PFSK-1 (cell line): ENCODE measurements at regions not wholly inside any gene's neighbourhood (a gene's known extent, or its start where the extent isn't known, plus 50 kb on each side); places are given as distances from the start of the nearest gene placed in this dataset.

Experiments
- FOXP2 ChIP-seq: optimal IDR thresholded peaks from 2 replicates; pipeline ENCODE3; 2011; ENCODE audit warnings: borderline replicate concordance, control low read depth, inconsistent platforms; ENCODE audit not compliant: insufficient read depth; ENCODE audit errors: extremely low read length, extremely low read depth
- POLR2AphosphoS5 ChIP-seq: IDR thresholded peaks from 2 replicates; pipeline ENCODE4 v1.6.1; 2012; ENCODE audit warnings: low read depth, mild to moderate bottlenecking, control low read depth, low read length, moderate library complexity
- SIN3A ChIP-seq: IDR thresholded peaks from 2 replicates; pipeline ENCODE4 v1.6.1; 2012; ENCODE audit warnings: mild to moderate bottlenecking, low read length, moderate library complexity, borderline replicate concordance; ENCODE audit not compliant: insufficient read depth
- TAF1 ChIP-seq: IDR thresholded peaks from 2 replicates; pipeline ENCODE4 v1.6.1; 2012; ENCODE audit warnings: low read length, control low read depth, borderline replicate concordance; ENCODE audit not compliant: insufficient read depth
- TF ChIP-seq, protein P1 (sequence below), 2 experiments: IDR thresholded peaks; 2 replicates each; pipeline versions ENCODE4 v1.6.1 to v1.8.0; 2011 to 2012; ENCODE audit warnings: low read depth in 2 of 2, low read length in 2 of 2, control low read depth in 1 of 2, inconsistent platforms in 1 of 2, mild to moderate bottlenecking in 1 of 2, moderate library complexity in 1 of 2; ENCODE audit not compliant: insufficient read depth in 1 of 2

DNA sequence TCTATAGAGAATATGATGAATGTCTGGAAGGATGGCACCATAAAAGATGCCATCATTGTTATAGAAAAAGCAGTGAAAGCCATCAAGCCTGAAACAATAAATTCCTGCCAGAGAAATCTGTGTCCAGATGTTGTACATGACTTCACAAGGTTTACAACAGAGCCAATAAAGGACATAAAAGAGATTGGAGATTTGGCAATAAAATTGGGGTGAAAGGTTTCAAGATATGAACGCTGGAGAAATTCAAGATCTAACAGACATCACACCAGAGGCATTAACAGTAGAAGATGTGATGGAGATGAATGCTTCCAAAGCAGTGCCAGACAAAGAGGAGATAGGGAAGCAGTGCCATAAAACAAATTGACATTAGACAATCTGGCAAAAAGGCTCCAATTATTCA, 518.8 kb upstream of the ACVR2A start:
- no peak for TF ChIP-seq SIN3A
- TF ChIP-seq, protein P1, sequence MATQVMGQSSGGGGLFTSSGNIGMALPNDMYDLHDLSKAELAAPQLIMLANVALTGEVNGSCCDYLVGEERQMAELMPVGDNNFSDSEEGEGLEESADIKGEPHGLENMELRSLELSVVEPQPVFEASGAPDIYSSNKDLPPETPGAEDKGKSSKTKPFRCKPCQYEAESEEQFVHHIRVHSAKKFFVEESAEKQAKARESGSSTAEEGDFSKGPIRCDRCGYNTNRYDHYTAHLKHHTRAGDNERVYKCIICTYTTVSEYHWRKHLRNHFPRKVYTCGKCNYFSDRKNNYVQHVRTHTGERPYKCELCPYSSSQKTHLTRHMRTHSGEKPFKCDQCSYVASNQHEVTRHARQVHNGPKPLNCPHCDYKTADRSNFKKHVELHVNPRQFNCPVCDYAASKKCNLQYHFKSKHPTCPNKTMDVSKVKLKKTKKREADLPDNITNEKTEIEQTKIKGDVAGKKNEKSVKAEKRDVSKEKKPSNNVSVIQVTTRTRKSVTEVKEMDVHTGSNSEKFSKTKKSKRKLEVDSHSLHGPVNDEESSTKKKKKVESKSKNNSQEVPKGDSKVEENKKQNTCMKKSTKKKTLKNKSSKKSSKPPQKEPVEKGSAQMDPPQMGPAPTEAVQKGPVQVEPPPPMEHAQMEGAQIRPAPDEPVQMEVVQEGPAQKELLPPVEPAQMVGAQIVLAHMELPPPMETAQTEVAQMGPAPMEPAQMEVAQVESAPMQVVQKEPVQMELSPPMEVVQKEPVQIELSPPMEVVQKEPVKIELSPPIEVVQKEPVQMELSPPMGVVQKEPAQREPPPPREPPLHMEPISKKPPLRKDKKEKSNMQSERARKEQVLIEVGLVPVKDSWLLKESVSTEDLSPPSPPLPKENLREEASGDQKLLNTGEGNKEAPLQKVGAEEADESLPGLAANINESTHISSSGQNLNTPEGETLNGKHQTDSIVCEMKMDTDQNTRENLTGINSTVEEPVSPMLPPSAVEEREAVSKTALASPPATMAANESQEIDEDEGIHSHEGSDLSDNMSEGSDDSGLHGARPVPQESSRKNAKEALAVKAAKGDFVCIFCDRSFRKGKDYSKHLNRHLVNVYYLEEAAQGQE (IDR thresholded peaks at IDR 0.05; ENCODE audit: insufficient read depth in 1 of 2, low read depth in 2 of 2, low read length in 2 of 2), result no peak
- TF ChIP-seq TAF1, result no peak
- no peak for TF ChIP-seq POLR2AphosphoS5
- no peak for TF ChIP-seq FOXP2

DNA sequence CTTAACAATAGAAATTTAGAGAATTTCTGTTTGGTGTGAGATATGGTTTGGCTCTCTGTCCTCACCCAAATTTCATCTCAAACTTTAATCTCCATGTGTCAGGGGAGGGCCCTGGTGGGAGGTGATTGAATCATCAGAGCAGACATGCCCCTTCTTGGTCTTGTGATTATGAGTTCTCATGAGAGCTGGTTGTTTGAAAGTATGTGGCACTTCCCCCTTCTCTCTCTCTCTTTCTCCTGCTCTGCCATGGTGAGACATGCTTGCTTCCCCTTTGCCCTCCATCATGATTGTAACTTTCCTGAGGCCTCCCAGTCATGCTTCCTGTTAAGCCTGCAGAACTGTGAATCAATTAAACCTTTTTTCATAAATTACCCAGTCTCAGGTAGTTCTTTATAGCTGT, 524.7 kb upstream of the ACVR2A start:
- TF ChIP-seq FOXP2, result no peak
- TF ChIP-seq TAF1, result no peak
- TF ChIP-seq SIN3A, result no peak
- TF ChIP-seq POLR2AphosphoS5, result no peak
- TF ChIP-seq, protein P1 (IDR thresholded peaks at IDR 0.05; ENCODE audit: insufficient read depth in 1 of 2, low read depth in 2 of 2, low read length in 2 of 2), result no peak

DNA sequence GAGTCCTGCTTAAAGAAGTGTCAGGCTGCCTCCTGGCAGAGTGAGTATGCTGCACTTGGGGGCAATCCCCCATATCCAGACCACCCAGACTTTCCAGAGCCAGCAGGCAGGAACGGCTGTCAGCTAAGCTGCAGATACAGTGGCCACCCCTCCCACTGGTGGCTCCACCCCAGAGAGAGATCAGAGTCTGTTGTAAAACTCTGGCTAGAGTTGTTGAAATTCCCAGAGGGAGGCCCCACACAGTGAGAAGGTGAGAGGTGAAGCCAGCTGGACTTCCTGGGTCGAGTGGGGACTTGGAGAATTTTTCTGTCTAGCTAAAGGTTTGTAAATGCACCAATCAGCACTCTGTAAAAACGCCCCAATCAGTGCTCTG, 533.8 kb upstream of the ACVR2A start:
- TF ChIP-seq, protein P1 (IDR thresholded peaks at IDR 0.05; ENCODE audit: insufficient read depth in 1 of 2, low read depth in 2 of 2, low read length in 2 of 2), result no peak
- TF ChIP-seq TAF1, result no peak

DNA sequence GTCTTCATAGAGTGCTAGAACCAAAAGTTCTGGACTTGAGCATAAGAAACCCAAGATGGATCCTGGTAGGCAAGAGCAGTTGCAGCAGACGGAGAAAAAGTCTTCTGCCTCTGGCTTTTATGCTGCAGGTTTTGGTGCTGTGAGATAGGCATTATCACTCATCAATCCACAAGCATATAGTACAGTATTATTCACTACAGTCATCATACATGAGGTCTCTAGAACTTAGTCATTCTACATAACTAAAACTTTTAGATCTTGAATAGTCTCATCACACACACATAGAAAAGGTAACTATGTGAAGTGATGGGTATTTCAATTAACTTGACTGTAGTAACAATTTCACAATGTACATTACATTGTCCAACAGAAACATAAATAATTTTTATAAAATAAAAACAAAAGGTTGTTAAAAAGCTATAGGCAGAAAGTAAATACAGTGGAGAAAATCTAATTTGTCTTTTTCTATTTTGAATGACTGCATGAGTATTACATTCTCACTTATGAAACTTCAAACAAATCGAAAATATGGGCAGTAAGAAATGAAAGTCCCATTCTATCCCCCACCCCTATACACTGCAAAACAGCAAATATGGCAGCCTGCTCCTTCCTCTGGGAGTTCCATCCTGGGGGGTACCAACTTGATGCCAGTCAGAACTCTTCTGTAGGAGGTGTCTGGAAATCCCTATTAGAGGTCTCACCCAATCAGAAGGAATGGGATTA, 534.3 kb upstream of the ACVR2A start:
- TF ChIP-seq SIN3A (no peak), POLR2AphosphoS5 (no peak), TAF1 (no peak), FOXP2 (no peak)
- TF ChIP-seq, protein P1 (IDR thresholded peaks at IDR 0.05; ENCODE audit: insufficient read depth in 1 of 2, low read depth in 2 of 2, low read length in 2 of 2), result no peak

DNA sequence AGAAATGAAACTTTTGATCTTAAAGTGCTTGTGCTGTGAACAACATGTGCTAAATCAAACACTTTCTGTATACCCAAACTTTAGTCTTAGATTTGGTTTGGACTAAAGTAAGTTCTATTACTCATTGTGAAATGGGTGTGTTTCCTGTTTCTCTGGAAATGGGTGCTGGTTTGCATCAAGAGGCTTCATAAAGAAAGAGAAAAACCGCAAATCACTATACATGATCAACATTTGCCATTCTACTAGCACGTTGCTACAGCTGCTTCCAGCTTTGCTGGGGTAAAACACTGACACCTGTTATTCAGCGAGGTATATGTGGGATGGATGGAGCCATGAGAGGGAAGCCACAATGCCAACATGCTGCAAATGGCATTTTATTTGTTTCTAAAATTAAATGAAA, 547.0 kb upstream of the ACVR2A start:
- TF ChIP-seq, protein P1 (IDR thresholded peaks at IDR 0.05; ENCODE audit: insufficient read depth in 1 of 2, low read depth in 2 of 2, low read length in 2 of 2), result no peak
- TF ChIP-seq TAF1, result no peak
- TF ChIP-seq FOXP2, result no peak
- no peak for TF ChIP-seq POLR2AphosphoS5
- no peak for TF ChIP-seq SIN3A
